Tibial nerve (tissue), 3 donors: ENCODE measurements at regions not wholly inside any gene's neighbourhood (a gene's known extent, or its start where the extent isn't known, plus 50 kb on each side); places are given as distances from the start of the nearest gene placed in this dataset.

Source experiments
- EP300 ChIP-seq, 2 donors: sonication (generic); formaldehyde crosslinking; IDR thresholded peaks; one replicate each; pipeline ENCODE4 v1.6.1; 2017; ENCODE audit warnings: antibody characterized with exemption in 2 of 2, mild to moderate bottlenecking in 1 of 2
- POLR2A ChIP-seq, 2 donors: fragments of 450-650 bp; IDR thresholded peaks; one replicate each; pipeline ENCODE4 v1.6.1; 2017; ENCODE audit warnings: antibody characterized with exemption in 2 of 2, mild to moderate bottlenecking in 2 of 2, moderate library complexity in 2 of 2

DNA sequence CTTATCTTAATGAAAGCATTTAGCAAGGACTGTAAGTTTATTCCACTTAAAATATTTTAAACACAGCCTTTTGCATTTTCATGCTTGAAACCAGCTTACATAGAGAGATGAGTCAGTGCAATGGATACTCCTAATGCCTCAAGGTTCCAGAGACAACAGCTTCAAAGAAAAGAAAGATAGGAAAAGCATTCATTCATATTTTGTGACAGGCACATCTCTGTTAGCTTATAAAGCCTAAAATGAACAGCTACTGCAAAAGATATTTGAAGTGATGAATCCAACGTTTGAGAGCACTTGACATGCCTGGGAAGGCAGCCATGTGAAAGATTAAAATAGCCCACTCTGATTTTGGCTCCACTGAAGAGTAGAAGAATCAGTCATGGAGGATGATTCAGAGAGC, 814.5 kb downstream of the RPS29 start:
- no peak for TF ChIP-seq POLR2A (IDR thresholded peaks at IDR 0.05)
- no peak for TF ChIP-seq EP300 (IDR thresholded peaks at IDR 0.05)
